ENCODE measurements at regions not wholly inside any gene's neighbourhood (a gene's known extent, or its start where the extent isn't known, plus 50 kb on each side); places are given as distances from the start of the nearest gene placed in this dataset.

DNA sequence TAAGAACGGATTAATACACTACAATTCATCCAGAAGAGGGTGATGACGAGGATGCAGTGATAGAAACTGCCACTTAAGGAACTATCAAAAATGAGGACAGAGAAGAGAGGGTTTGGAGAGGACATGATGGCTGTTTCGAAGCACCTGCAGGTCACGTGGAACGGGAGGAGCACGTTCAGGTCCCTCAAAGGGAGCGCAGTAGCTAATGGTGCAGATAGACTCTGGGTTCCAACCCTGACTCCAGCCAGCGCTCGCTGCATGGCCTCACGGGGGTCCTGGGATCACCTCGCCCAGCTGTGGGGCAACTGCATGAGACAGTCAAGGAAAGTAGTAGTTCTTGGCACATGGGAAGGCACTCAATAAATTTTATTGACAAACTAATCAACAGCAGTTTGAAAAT is 208.6 kb upstream of the RNF32 start:
- TF ChIP-seq, protein P1, sequence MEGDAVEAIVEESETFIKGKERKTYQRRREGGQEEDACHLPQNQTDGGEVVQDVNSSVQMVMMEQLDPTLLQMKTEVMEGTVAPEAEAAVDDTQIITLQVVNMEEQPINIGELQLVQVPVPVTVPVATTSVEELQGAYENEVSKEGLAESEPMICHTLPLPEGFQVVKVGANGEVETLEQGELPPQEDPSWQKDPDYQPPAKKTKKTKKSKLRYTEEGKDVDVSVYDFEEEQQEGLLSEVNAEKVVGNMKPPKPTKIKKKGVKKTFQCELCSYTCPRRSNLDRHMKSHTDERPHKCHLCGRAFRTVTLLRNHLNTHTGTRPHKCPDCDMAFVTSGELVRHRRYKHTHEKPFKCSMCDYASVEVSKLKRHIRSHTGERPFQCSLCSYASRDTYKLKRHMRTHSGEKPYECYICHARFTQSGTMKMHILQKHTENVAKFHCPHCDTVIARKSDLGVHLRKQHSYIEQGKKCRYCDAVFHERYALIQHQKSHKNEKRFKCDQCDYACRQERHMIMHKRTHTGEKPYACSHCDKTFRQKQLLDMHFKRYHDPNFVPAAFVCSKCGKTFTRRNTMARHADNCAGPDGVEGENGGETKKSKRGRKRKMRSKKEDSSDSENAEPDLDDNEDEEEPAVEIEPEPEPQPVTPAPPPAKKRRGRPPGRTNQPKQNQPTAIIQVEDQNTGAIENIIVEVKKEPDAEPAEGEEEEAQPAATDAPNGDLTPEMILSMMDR (IDR thresholded peaks at IDR 0.05; ENCODE audit: poor library complexity, severe bottlenecking): no peak
- no peak for TF ChIP-seq POLR2AphosphoS5 (IDR thresholded peaks at IDR 0.05)
- no peak for TF ChIP-seq MXI1 (conservative IDR thresholded peaks at IDR 0.05; ENCODE audit: poor library complexity, severe bottlenecking)
- TF ChIP-seq, protein P2, sequence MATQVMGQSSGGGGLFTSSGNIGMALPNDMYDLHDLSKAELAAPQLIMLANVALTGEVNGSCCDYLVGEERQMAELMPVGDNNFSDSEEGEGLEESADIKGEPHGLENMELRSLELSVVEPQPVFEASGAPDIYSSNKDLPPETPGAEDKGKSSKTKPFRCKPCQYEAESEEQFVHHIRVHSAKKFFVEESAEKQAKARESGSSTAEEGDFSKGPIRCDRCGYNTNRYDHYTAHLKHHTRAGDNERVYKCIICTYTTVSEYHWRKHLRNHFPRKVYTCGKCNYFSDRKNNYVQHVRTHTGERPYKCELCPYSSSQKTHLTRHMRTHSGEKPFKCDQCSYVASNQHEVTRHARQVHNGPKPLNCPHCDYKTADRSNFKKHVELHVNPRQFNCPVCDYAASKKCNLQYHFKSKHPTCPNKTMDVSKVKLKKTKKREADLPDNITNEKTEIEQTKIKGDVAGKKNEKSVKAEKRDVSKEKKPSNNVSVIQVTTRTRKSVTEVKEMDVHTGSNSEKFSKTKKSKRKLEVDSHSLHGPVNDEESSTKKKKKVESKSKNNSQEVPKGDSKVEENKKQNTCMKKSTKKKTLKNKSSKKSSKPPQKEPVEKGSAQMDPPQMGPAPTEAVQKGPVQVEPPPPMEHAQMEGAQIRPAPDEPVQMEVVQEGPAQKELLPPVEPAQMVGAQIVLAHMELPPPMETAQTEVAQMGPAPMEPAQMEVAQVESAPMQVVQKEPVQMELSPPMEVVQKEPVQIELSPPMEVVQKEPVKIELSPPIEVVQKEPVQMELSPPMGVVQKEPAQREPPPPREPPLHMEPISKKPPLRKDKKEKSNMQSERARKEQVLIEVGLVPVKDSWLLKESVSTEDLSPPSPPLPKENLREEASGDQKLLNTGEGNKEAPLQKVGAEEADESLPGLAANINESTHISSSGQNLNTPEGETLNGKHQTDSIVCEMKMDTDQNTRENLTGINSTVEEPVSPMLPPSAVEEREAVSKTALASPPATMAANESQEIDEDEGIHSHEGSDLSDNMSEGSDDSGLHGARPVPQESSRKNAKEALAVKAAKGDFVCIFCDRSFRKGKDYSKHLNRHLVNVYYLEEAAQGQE (IDR thresholded peaks at IDR 0.05; ENCODE audit: borderline replicate concordance): no peak
- no peak for TF ChIP-seq EZH2 (IDR thresholded peaks at IDR 0.05; ENCODE audit: borderline replicate concordance, insufficient read depth, low read length, poor library complexity, severe bottlenecking)

All from neural cell (in vitro differentiated cells).